Fibroblast of peridontal ligament (primary cell): ENCODE measurements at regions not wholly inside any gene's neighbourhood (a gene's known extent, or its start where the extent isn't known, plus 50 kb on each side); places are given as distances from the start of the nearest gene placed in this dataset.

ENCODE experiments used
- DNase-seq: peaks from one replicate; pipeline ENCODE4 v3.0.0-alpha.2; 2010; ENCODE audit errors: extremely low read depth

DNA sequence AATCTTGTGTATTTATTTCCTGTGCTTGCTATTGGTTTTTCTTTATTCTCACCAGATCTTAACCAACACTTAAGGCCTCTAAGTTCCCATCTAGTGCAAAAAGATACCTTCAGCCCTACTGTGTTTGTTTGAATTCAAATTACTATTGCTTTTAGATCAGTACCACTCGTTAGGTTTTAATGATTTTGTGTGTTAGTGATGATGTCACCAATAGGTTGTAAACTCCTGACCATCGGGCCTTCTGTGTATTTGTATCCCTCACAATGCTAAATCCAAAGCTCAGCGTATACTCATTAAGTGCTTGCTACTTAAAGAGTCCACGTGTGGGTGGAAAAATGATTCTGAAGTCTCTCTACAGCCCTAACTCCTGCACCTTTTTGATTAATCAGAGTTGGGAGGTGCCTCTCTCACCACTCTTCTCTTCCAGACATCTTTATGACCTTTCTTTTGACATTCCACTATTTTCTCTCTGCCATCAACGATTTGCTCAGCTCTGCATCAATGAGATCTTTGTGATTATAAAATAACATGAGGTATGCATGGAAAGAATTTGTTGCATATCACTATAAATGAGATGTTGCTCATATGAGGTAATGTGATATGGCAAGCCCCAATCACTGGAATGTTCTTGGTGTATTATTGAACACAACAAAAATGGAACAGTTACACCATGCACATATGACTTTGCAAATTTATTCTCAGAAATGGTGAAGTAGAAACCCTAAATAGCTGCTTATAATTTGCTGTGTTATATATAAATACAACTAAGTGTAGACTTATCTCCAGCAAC lies 55.1 kb upstream of the LAMA2 start:
- peak; percentile 75 for DNase-seq

DNA sequence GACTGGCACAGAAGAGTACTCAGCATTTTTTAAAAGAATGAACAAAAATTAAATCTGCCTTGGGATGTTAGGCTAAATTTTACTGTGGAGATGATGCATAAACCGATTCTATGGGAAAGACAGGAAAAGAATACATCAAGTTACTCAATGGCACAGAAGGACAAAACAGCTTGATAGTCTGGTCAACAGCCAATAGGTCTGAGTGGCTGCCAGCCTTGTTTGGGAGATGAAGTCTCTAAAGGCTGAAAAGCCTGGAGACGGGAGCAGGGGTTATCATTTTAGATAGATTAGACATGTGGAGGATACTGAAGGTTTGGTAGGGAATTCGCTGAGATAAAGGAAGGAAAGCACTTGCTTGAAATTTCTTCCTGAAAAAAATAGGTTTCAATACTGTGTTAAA lies 56.3 kb upstream of the LAMA2 start:
- DNase-seq, result no peak

DNA sequence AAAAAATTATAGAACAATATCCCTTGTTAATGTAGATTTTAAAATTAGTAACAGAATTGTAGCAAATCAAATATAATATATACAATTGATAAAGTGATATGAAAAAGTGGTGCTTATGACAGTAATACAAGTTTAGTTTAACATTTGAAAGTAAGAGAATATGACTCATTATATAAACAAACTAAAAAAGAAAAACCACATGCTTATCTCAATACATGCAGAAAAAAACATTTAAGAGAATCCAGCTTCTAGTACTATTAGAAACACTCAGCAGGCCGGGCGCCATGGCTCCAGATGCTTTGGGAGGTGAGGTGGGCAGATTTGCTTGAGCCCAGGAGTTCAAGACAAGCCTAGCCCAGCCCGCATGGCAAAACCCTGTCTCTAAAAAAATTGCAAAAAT lies 60.7 kb upstream of the LAMA2 start:
- peak; percentile 53 for DNase-seq

DNA sequence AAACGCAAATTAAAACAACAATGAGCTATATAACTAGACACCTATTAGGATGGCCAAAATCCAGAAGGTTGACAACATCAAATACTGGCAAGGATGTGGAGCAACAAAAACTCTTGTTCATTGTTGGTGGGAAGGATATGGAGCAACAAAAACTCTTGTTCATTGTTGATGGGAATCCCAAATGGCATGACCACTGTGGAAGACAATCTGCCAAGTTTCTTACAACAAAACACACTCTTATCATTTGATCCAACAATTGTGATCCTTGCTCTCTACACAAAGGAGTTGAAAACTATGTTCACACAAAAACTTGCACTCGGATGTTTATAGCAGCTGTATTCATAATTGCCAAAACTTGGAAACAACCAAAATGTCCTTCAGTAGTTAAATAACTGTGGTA lies 61.8 kb upstream of the LAMA2 start:
- DNase-seq, result peak; percentile 41

DNA sequence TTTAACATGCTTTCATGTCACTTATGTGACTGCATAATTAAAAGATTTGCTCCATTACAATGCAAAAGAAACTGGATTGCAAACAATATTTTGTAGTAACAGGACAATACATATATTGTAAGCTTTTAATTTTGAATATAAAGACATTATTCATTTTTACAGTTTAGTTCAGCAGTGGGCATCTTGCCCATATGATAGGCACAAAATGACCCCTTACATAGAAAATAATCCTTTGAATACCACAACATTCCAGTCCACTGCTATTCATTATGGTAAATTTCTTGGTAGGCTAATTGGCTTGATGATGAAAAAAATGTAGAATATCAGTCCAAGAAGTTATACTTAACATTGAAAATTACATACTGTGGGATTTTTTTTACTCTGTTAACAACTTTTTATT lies 74.1 kb upstream of the LAMA2 start:
- no peak for DNase-seq

DNA sequence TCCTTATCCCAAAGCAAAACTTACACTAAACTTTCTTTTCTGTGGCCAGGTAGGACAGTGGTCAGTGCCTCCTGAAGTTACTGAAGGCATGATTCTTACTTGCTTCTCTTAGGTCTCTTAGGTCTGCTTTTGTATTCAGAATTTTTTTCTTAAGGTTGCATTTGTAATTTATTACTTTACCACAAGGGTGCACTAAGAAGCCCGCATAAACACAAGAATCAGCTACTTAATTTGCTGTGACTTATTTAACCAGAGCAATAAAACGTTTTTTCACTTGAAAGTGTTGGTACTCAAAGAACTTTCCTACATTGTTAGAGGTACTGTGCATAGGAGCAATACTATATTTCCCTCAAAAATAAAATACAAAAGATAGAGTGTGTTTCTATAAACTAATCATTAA lies 75.4 kb upstream of the LAMA2 start:
- peak; percentile 75 for DNase-seq

DNA sequence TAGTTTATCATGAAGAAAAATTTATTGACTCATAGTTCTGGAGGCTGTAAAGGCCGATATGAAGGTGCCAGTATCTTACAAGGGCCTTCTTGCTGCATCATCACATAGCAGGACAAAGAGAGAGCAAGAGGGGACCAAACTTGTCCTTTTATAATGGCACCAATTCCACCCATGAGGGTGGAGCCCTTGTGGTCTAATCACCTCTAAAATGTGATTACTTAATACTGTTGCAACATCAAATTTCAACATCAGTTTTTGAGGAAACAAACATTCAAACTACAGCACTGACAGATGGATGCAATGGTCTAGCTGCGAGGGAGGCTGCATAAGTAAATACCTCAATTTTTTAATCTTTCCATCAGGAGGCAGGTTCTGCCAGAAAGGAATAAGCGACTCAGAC lies 76.7 kb upstream of the LAMA2 start:
- peak; percentile 10 for DNase-seq

DNA sequence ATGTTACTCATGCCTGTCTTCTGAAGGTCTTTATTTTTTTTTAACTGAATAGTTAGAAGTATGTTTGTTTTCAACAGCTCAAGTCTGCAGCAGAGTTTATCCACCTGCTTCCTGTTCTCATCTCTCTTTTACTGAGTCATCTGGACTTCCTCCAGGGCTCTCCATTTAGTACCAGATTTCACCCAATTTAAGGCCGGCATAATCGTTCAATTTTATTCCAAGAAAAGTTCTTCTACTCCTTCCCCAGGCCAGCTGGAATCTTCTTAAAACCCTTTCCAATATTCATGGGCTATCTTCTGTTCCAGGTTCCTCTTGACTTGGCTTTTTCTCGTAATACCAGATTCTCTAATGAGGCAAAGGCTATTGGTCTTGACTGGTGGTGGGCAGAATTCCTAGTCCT lies 79.0 kb upstream of the LAMA2 start:
- peak; percentile 27 for DNase-seq

DNA sequence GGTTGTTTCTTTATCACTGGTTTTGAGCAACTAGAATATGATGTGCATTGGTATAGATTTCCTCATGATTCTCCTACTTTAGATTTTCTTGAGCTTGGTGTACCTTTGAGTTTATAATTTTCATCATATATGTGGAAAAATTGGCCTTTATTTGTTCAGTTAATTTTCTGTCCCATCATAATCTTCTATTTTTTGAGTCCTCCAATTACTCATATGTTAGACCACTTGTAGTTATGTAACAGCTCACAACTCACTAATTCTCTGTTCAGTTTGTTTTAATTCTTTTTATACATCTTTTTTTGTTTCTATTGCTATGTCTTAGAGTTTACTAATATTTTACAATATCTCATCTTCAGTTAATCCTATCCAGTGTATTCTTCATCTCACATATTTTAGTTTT lies 81.3 kb upstream of the LAMA2 start:
- DNase-seq, result no peak

DNA sequence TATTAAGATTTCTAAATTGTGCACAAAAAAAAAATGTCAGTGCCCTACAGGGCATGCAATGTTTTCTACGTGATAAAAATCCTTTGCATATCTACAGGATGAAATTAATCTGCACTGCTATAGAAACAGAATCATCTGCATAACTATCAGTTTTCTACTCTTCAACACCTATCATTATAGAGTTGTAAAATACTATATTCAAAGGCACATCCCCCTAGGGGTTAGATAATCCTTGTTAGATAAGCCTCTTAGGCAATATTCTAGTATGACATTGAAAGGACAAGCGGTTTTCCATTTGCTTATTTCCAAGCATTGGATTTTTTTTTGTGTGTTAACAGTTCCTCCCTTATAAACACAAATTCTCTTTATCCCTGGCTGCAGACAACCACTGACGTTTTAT lies 98.7 kb upstream of the LAMA2 start:
- no peak for DNase-seq

DNA sequence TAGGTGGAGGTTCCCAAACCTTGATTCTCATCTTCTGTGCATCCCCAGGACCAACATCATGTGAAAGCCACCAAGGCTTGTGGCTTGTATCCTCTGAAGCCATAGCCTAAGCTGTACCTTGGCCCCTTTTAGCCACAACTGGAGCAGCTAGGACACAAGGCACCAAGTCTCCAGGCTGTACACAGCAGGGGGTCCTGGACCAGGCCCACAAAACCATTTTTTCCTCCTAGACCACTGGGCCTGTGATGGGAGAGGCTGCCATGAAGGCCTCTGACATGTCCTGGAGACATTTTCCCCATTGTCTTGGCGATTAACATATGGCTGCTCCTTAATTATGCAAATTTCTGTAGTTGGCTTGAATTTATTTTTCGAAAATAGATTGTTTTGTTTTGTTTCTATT lies 114.8 kb upstream of the LAMA2 start:
- no peak for DNase-seq

DNA sequence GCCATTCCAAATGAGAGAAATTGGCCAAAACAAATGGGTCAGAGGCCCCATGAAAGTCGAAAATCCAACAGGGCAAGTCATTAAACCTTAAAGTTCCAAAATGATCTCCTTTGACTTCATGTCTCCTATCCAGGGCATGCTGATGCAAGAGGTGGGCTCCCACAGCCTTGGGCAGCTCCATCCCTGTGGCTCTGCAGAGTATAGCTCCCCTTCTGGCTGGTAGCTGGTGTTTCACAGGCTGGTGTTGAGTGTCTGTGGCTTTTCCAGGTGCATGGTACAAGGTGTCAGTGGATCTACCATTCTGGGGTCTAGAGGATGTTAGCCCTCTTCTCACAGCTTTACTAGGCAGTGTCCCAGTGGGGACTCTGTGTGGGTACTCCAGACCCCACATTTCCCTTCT lies 115.2 kb upstream of the LAMA2 start:
- no peak for DNase-seq

DNA sequence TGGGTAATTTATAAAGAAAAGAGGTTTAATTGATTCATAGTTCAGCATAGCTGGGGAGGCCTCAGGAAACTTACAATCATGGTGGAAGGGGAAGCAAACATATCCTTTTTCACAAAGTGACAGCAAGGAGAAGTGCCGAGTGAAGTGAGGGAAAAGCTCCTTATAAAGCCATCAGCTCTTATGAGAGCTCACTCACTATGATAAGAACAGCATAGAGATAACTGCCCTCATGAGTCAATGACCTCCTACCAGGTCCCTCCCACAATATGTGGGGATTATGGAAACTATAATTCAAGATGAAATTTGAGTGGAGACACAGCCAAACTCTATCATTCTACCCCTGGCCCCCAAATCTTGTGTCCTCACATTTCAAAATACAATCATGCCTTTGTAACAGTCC lies 115.8 kb upstream of the LAMA2 start:
- no peak for DNase-seq

DNA sequence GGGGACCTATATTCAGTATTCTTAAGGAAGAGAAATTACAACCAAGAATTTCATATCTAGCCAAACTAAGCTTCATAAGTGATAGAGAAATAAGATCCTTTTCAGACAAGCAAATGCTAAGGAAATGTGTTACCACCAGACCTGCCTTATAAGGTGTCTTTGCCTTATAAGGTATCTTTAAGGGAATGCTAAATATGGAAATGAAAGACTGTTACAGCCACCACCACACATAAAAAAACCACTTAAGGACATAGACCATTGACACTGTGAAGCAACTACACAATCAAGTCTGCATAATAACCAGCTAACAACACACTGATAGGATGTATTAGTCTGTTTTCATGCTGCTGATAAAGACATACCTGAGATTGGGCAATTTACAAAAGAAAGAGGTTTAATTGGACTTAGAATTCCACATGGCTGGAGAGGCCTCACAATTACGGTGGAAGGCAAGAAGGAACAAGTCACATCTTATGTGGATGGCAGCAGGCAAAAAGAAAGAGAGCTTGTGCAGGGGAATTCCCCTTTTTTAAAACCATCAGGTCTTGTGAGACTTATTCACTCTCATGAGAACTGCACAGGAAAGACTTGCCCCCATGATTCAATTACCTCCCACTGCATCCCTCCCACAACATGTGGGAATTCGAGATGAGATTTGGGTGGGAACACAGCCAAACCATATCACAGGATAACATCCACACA lies 119.2 kb upstream of the LAMA2 start:
- DNase-seq, result no peak

DNA sequence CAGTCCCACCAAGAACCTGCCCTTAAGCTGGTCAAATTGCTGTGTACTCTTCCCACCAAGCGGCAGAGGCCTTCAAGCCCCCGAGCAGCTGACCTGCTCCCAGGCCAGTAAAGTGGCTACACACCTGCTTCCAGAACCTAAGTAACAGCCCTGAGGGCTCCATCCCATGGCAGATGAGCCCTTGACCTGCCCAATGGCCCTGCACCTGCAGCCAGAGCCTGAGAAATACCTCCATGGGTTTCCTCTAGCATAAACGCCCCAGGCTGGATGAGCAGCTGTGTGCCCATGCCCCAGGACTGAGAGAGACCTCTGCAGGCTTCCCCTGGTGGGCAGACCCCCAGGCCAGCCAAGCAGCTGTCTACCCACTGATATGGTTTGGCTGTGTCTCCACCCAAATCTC lies 123.0 kb upstream of the LAMA2 start:
- DNase-seq, result no peak

DNA sequence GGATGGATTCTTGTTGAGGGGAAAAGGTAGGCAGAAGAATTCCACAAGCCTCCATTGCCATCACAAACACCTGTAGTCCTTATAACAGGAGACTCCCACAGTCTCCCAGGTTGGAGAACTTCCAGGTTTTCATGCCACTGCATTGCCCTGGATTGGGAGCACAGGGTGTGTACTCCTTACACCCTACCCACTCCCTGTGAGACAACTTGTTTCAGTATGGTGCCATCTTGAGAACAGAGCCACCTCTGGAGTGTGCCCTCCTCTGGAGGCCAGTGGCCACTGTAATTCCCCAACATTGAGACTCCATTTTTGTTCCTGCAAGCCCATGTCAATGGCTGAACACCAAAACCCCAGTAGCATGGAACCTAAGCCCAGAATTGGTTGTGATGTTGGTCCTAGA lies 123.5 kb upstream of the LAMA2 start:
- DNase-seq, result no peak

DNA sequence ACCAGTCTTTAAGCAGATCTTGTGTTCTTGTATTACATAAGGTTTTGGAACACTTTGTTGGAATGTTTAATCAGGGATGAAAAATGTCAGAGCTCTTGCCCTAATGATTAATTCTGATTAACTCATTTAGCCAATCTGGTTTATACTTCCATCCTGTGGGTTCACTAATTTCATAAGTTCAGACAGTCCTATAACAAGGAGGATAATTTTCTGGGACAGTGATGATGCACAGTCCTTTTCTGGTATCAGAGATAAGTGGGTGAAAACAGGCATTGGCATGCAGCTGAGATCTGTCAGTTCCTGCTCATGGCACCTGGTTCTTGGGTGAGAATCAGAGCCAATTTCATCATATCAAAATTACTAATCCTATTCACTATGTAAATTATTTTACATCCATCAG lies 125.0 kb upstream of the LAMA2 start:
- no peak for DNase-seq

DNA sequence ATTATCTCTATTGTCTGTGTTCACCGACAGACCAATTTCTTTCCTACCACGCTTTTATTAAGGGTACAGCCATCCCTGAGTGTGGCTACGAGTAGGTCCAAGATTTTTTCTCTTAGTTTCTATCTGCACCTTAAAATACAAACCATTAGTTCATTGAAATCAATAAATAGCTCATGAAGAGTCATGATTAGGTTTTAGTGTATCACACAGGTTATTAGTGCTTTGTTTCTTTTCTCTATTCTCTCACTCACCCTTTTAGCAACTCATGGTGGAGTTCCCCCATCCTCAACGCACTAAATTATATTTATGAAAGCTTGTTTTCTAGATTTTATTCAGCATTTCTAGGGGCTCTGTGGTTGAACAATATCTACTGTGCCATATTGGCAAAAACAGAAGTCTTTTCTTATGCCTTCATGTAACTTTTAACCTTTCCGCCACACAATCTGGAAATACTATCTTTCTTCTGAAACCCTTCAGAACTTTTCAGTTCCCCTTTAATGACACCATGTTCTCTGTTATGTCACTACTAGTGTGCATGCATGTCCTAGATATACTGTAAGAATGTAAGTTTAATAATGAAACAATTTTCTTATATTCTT lies 128.2 kb upstream of the LAMA2 start:
- no peak for DNase-seq

DNA sequence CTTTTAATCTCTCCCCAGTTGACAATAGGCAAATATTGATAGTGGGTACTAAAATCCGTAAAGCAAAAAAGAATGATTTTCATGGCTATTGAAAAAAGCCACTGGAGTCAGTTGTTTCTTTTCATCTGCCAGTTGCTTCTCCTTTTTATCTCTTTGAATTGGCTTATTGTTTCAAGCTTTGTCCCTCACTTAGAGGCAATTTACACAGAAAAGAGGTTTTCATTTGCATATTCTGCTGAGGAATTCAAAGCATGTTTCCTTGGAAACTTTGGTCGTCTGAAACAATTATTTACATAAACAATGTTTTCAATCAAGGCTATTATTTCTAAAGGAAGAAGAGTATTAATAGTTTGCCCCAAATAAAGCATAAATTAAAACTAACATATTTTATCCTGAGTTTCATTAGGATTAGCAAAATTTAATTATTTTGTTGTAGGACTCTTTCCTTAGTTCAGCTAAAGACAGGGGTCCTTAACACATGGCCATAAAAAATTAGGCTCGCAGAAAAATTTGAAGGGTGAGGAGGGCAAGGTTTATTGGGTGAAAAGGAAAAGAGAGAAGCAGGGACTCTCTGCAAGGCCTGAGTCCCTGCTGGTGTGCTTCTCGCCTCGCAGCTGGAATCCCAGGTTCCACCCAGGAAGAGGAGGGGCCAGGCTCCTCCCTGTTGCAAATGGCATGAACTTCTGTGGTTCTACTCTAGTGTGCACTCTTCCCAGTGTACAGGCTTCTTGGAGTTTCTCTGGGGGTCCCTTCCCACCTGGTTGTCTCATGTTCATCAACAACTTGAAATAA lies 138.8 kb upstream of the LAMA2 start:
- DNase-seq, result no peak

DNA sequence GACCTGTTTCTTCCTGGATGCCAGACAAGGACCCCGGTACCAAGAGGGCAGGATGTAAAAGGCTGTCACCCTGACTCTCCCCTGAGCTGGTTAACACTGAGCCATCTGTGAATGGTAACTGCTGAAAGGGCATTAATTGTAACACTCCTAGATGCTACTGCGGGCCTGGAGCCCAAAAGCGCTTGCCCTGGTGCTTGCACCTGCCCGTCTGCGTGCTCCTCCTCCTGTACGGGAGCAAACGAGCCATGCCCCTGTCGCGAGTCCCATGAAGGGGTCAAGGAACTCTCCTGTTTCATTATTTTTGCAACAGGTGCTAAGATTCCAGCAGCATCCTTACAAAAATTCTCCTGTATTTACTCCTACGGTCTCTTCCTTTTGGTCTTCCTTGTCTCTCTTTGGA lies 140.0 kb upstream of the LAMA2 start:
- DNase-seq, result no peak

DNA sequence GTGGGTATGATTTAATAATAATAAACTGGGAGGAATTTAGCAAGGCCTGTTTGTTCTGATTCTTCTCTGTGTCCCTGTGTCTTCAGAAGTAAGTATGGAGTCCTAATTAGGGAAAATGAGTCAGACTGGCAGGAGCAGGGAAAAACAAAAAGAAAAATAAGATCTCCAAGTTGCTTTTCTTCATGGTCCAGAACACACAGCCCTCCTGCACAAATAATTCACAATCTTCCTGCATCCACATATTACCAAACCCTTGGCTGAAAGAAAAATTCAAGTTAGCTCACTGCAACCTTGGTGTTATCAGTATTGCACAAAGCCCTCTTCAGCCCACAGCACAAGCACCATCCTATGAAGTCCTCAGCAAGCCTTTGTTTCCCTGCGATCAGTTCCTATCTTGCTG lies 142.0 kb upstream of the LAMA2 start:
- no peak for DNase-seq

DNA sequence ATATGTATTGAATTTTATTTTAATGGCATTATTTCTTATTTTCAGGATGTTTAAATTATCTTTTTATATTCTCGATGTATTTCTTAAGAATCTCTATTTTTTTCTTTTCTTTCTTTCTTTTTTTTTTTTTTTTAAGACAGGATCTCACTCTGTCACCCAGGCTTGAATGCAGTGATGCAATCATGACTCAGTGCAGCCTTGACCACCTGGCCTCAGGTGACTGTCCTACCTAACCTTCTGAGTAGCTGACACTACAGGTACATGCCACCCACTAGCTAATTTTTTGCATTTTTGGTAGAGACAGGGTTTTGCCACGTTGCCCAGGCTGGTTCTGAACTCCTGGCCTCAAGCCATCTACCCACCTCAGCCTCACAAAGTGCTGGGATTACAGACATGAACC lies 143.8 kb upstream of the LAMA2 start:
- no peak for DNase-seq
